ENCODE measurements at regions not wholly inside any gene's neighbourhood (a gene's known extent, or its start where the extent isn't known, plus 50 kb on each side); places are given as distances from the start of the nearest gene placed in this dataset.
A peak's percentile ranks its signal among the peaks of the same experiment; 100 is the strongest.

DNA sequence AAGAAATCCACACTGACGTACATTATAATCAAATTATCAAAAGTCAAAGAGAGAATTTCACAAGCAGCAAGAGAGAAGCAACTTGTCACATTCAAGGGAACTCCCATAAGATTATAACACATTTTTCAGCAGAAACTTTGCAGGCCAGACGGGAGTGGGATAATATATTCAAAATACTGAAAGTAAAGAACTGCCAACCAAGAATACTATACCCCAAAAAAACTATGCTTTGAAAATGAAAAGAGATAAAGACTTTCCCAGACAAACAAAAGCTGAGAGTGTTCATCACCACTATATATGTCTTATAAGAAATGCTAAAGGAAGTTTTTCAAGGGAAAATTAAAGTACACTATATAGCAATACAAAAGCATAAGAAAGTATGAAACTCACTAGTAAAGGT, 91.5 kb upstream of the PPP2R3A start:
- no peak for DNase-seq (ENCODE audit: low read depth, low spot score)
- TF ChIP-seq YY1 (IDR thresholded peaks at IDR 0.05; ENCODE audit: insufficient read depth, insufficient read length): no peak
- no peak for TF ChIP-seq SUZ12 (IDR thresholded peaks at IDR 0.05; ENCODE audit: extremely low read depth, insufficient read depth, insufficient read length)
- TF ChIP-seq ZNF274 (IDR thresholded peaks at IDR 0.05; ENCODE audit: low read depth, low read length): no peak
- Histone ChIP-seq H3K4me1 (ENCODE audit: insufficient read depth, insufficient read length) (no peaks in the 10 kb centered on the region), H3K36me3 (ENCODE audit: insufficient read depth, insufficient read length, low read length) (no peaks in the 10 kb centered on the region), H3K9ac (ENCODE audit: insufficient read length, low read depth) (no peak overlapping the region), H3K9me3 (ENCODE audit: insufficient read depth, low read length) (peaks cover 13% of the 10 kb centered on the region), H3K27me3 (ENCODE audit: insufficient read depth, insufficient read length) (no peaks in the 10 kb centered on the region), H3K4me3 (ENCODE audit: insufficient read length, low read depth) (no peak overlapping the region)

DNA sequence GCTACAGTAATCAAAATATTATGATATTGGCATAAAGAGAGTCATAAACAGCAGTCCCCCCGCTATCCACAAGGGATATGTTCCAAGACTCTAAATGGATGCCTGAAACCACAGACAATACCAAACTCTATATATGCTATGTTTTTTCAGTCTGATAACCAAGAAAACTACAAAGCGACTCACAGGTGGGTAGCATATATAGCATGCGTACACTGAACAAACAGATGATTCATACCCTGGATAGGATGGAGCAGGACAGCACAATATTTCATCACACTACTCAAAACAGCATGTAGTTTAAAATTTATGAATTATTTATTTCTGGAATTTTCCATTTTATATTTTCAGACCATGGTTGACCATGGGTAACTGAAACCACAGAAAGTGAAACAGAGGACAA, 87.0 kb upstream of the PPP2R3A start:
- Histone ChIP-seq H3K9me3 (ENCODE audit: insufficient read depth, low read length) (peaks cover 11% of the 10 kb centered on the region), H3K4me1 (ENCODE audit: insufficient read depth, insufficient read length) (no peaks in the 10 kb centered on the region), H3K9ac (ENCODE audit: insufficient read length, low read depth) (no peak overlapping the region), H3K36me3 (ENCODE audit: insufficient read depth, insufficient read length, low read length) (no peaks in the 10 kb centered on the region), H3K27me3 (ENCODE audit: insufficient read depth, insufficient read length) (no peaks in the 10 kb centered on the region), H3K4me3 (ENCODE audit: insufficient read length, low read depth) (no peak overlapping the region)
- no peak for TF ChIP-seq YY1 (IDR thresholded peaks at IDR 0.05; ENCODE audit: insufficient read depth, insufficient read length)
- no peak for TF ChIP-seq ZNF274 (IDR thresholded peaks at IDR 0.05; ENCODE audit: low read depth, low read length)
- TF ChIP-seq SUZ12 (IDR thresholded peaks at IDR 0.05; ENCODE audit: extremely low read depth, insufficient read depth, insufficient read length): no peak
- no peak for DNase-seq (ENCODE audit: low read depth, low spot score)

DNA sequence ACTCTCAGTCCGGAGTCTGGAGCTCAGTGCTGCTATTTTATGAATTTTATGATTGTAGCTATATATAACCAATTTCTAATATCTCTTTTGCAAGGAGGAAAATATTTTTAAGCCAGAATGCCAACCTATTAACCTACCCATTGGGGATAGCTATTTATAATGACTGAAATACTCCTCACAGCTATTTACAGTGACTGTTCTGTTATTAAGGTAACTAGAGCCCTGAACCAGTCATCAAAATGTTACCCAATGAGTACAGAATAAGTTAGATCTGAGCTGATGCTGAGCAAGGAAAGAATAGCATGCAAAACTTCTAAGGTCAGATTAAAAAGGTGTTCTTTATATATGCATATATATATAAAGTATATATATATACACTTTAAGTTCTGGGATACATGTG, 79.6 kb upstream of the PPP2R3A start:
- no peaks in the 10 kb centered on the region for H3K4me1 ChIP-seq (ENCODE audit: insufficient read depth, insufficient read length)
- no peak overlapping the region for H3K9ac ChIP-seq (ENCODE audit: insufficient read length, low read depth)
- no peak for TF ChIP-seq YY1 (IDR thresholded peaks at IDR 0.05; ENCODE audit: insufficient read depth, insufficient read length)
- TF ChIP-seq SUZ12 (IDR thresholded peaks at IDR 0.05; ENCODE audit: extremely low read depth, insufficient read depth, insufficient read length): no peak
- TF ChIP-seq ZNF274 (IDR thresholded peaks at IDR 0.05; ENCODE audit: low read depth, low read length): no peak
- no peaks in the 10 kb centered on the region for H3K27me3 ChIP-seq (ENCODE audit: insufficient read depth, insufficient read length)
- DNase-seq (ENCODE audit: low read depth, low spot score): no peak
- H3K36me3 ChIP-seq (ENCODE audit: insufficient read depth, insufficient read length, low read length): no peaks in the 10 kb centered on the region
- no peak overlapping the region for H3K4me3 ChIP-seq (ENCODE audit: insufficient read length, low read depth)
- no peaks in the 10 kb centered on the region for H3K9me3 ChIP-seq (ENCODE audit: insufficient read depth, low read length)

DNA sequence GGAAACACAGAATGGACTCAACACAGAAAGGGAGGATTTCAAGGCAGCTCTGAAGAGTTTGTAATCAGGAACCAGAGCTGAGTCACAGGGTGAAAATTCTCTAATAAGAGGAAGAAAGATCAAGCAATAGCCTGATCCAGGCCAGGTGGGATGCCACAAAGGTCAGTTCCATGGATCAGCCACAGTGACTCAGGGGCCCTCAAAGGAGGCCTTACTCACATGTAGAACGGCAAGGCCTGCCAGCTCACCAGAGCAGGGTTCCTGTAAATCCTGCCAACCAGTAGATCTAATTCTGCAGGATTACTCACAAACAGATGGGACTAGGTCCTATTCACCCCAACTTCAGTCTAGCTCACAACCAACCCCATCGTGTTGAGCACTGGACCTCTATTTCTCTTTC, 78.3 kb upstream of the PPP2R3A start:
- no peaks in the 10 kb centered on the region for H3K36me3 ChIP-seq (ENCODE audit: insufficient read depth, insufficient read length, low read length)
- no peak for DNase-seq (ENCODE audit: low read depth, low spot score)
- no peak overlapping the region for H3K9ac ChIP-seq (ENCODE audit: insufficient read length, low read depth)
- TF ChIP-seq SUZ12 (IDR thresholded peaks at IDR 0.05; ENCODE audit: extremely low read depth, insufficient read depth, insufficient read length): no peak
- TF ChIP-seq YY1 (IDR thresholded peaks at IDR 0.05; ENCODE audit: insufficient read depth, insufficient read length): no peak
- no peak for TF ChIP-seq ZNF274 (IDR thresholded peaks at IDR 0.05; ENCODE audit: low read depth, low read length)
- no peak overlapping the region for H3K4me3 ChIP-seq (ENCODE audit: insufficient read length, low read depth)
- no peaks in the 10 kb centered on the region for H3K27me3 ChIP-seq (ENCODE audit: insufficient read depth, insufficient read length)
- H3K9me3 ChIP-seq (ENCODE audit: insufficient read depth, low read length): no peaks in the 10 kb centered on the region
- no peaks in the 10 kb centered on the region for H3K4me1 ChIP-seq (ENCODE audit: insufficient read depth, insufficient read length)

DNA sequence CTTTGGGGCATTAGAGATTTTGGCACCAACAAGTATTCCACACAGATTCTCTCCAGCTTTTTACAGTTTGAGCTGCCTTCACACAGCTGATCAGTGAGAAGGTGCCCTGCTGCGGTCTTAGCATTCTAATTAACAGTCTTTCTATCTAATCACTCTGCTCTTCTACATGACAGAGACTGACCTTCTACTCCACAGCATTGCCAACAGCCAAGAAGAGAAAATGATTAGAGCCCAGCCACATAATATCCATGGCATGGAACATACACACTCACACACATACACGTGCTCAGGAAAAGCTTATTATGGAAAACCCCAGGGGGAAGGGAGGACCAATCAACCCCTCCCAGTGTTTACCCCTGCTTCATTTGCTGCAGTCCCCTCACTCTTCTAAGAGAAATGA, 76.1 kb upstream of the PPP2R3A start:
- TF ChIP-seq ZNF274 (IDR thresholded peaks at IDR 0.05; ENCODE audit: low read depth, low read length) (no peak), SUZ12 (IDR thresholded peaks at IDR 0.05; ENCODE audit: extremely low read depth, insufficient read depth, insufficient read length) (no peak), YY1 (IDR thresholded peaks at IDR 0.05; ENCODE audit: insufficient read depth, insufficient read length) (no peak)
- Histone ChIP-seq H3K4me1 (ENCODE audit: insufficient read depth, insufficient read length) (no peaks in the 10 kb centered on the region), H3K27me3 (ENCODE audit: insufficient read depth, insufficient read length) (no peaks in the 10 kb centered on the region), H3K36me3 (ENCODE audit: insufficient read depth, insufficient read length, low read length) (no peaks in the 10 kb centered on the region), H3K4me3 (ENCODE audit: insufficient read length, low read depth) (no peak overlapping the region), H3K9ac (ENCODE audit: insufficient read length, low read depth) (no peak overlapping the region), H3K9me3 (ENCODE audit: insufficient read depth, low read length) (no peaks in the 10 kb centered on the region)
- no peak for DNase-seq (ENCODE audit: low read depth, low spot score)

DNA sequence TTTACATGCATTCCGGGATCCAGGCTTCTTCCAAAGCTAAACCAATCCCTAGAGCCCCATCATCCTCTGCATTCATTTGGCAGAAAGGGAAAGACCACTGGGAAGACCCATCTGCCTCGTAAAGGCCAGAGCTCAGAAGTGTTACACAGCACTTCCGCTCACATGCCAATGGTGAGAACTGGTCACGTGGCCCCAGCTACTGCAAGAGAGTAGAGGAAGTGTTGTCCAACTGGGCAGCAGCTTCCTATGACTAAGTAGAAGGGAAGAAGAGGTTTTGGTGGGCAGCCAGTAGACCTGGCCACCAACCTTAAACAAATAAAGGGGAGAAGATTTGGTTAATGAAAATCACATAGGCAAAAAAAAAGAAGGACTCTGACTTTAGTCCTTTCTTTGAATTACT, 74.4 kb upstream of the PPP2R3A start:
- H3K9me3 ChIP-seq (ENCODE audit: insufficient read depth, low read length): no peaks in the 10 kb centered on the region
- H3K27me3 ChIP-seq (ENCODE audit: insufficient read depth, insufficient read length): no peaks in the 10 kb centered on the region
- no peak overlapping the region for H3K9ac ChIP-seq (ENCODE audit: insufficient read length, low read depth)
- no peaks in the 10 kb centered on the region for H3K36me3 ChIP-seq (ENCODE audit: insufficient read depth, insufficient read length, low read length)
- H3K4me3 ChIP-seq (ENCODE audit: insufficient read length, low read depth): no peak overlapping the region
- H3K4me1 ChIP-seq (ENCODE audit: insufficient read depth, insufficient read length): no peaks in the 10 kb centered on the region
- no peak for DNase-seq (ENCODE audit: low read depth, low spot score)
- TF ChIP-seq YY1 (IDR thresholded peaks at IDR 0.05; ENCODE audit: insufficient read depth, insufficient read length): no peak
- no peak for TF ChIP-seq SUZ12 (IDR thresholded peaks at IDR 0.05; ENCODE audit: extremely low read depth, insufficient read depth, insufficient read length)
- TF ChIP-seq ZNF274 (IDR thresholded peaks at IDR 0.05; ENCODE audit: low read depth, low read length): no peak

DNA sequence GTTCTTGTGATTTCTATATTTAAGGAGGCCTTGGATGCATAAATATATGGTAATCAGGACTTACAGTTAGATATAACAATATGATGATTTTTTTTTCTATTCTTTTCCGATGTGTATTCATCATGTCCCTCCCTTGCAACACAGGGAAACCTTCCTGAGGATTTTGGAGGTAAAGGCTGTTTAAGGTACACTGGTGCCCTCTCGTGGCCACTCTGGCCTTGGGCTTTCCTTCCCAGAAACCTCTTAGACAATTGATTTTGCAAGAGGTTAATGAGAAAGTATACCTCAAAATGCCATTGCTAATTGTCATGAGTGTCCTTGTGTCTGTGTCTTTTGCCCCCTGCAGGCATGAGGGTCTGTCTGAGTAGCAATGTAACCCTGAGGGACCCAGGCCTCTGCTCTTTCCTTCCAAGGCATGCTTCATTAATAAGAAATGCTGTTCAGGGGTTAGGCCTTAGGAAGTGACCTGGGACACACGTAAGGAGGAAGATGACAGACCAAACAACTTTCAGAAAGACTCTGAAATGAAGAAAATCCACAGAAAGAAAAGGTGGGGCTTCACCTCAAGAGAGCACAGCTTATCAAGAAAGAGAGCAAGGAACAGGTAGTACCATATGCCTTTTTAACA, 70.3 kb upstream of the PPP2R3A start:
- Histone ChIP-seq H3K9ac (ENCODE audit: insufficient read length, low read depth) (no peak overlapping the region), H3K9me3 (ENCODE audit: insufficient read depth, low read length) (no peaks in the 10 kb centered on the region), H3K4me1 (ENCODE audit: insufficient read depth, insufficient read length) (no peaks in the 10 kb centered on the region), H3K27me3 (ENCODE audit: insufficient read depth, insufficient read length) (no peaks in the 10 kb centered on the region), H3K4me3 (ENCODE audit: insufficient read length, low read depth) (no peak overlapping the region), H3K36me3 (ENCODE audit: insufficient read depth, insufficient read length, low read length) (no peaks in the 10 kb centered on the region)
- DNase-seq (ENCODE audit: low read depth, low spot score): peak; percentile 84
- TF ChIP-seq ZNF274 (IDR thresholded peaks at IDR 0.05; ENCODE audit: low read depth, low read length): no peak
- no peak for TF ChIP-seq YY1 (IDR thresholded peaks at IDR 0.05; ENCODE audit: insufficient read depth, insufficient read length)
- TF ChIP-seq SUZ12 (IDR thresholded peaks at IDR 0.05; ENCODE audit: extremely low read depth, insufficient read depth, insufficient read length): no peak

Data from NT2/D1 (cell line).